NB4 (cell line): ENCODE measurements at regions not wholly inside any gene's neighbourhood (a gene's known extent, or its start where the extent isn't known, plus 50 kb on each side); places are given as distances from the start of the nearest gene placed in this dataset.

Experiments used
- DNase-seq: peaks from one replicate; pipeline ENCODE4 v3.0.0; 2010; ENCODE audit warnings: low read depth
- H3K4me3 ChIP-seq: one replicate; pipeline ENCODE4 v1.5.1; 2011; ENCODE audit warnings: mild to moderate bottlenecking, low read depth, low read length, moderate library complexity
- CTCF ChIP-seq: IDR thresholded peaks from one replicate; pipeline ENCODE4 v1.5.1; 2012; ENCODE audit warnings: low read depth, low read length
- MAX ChIP-seq: IDR thresholded peaks from 2 replicates; pipeline ENCODE4 v1.6.1; 2011; ENCODE audit warnings: low read depth, low read length
- MYC ChIP-seq: IDR thresholded peaks from 2 replicates; pipeline ENCODE4 v1.6.1; 2011; ENCODE audit warnings: low read depth, low read length
- POLR2A ChIP-seq: IDR thresholded peaks from 2 replicates; pipeline ENCODE4 v1.6.1; 2011; ENCODE audit warnings: mild to moderate bottlenecking; ENCODE audit not compliant: insufficient read length; ENCODE audit errors: extremely low read depth

GRCh38 chr11:43545610-43546009 lies 134.9 kb upstream of the HSD17B12 start:
- TF ChIP-seq POLR2A (no peak), CTCF (no peak), MYC (no peak), MAX (no peak)

GRCh38 chr11:43546561-43547429 lies 133.7 kb upstream of the HSD17B12 start:
- no peak for DNase-seq
- TF ChIP-seq CTCF: no peak
- TF ChIP-seq MAX: no peak
- TF ChIP-seq MYC: no peak
- TF ChIP-seq POLR2A: no peak
- no peak overlapping the region for H3K4me3 ChIP-seq

More at GRCh38 chr11:43545610-43546009, 134.9 kb upstream of the HSD17B12 start:
- no peak for DNase-seq
- H3K4me3 ChIP-seq: no peak overlapping the region

- H3K4me3 ChIP-seq: no peak overlapping the region
- DNase-seq: no peak
These were observed 133.1 kb upstream of the HSD17B12 start for GRCh38 chr11:43547430-43547831.

GRCh38 chr11:43547889-43548381 lies 132.6 kb upstream of the HSD17B12 start:
- DNase-seq: no peak
- H3K4me3 ChIP-seq: no peak overlapping the region
- TF ChIP-seq POLR2A: no peak
- no peak for TF ChIP-seq CTCF
- TF ChIP-seq MYC: no peak
- no peak for TF ChIP-seq MAX

More at GRCh38 chr11:43547430-43547831, 133.1 kb upstream of the HSD17B12 start:
- TF ChIP-seq POLR2A (no peak), CTCF (no peak), MAX (no peak), MYC (no peak)

GRCh38 chr11:43548916-43549315 lies 131.6 kb upstream of the HSD17B12 start:
- no peak overlapping the region for H3K4me3 ChIP-seq
- no peak for TF ChIP-seq POLR2A
- TF ChIP-seq MAX: no peak
- DNase-seq: no peak

GRCh38 chr11:43549624-43550023 lies 130.9 kb upstream of the HSD17B12 start:
- no peak for DNase-seq
- TF ChIP-seq MAX (no peak), POLR2A (no peak), MYC (no peak), CTCF (no peak)
- H3K4me3 ChIP-seq: no peak overlapping the region
